Esophagus squamous epithelium (tissue), 5 donors: ENCODE measurements at regions not wholly inside any gene's neighbourhood (a gene's known extent, or its start where the extent isn't known, plus 50 kb on each side); places are given as distances from the start of the nearest gene placed in this dataset.
"Not testable (repeated sequence)": the region's sequence is repeated elsewhere in the genome, so short reads cannot be mapped to it uniquely, and the experiment has no call there.

ENCODE experiments used
- DNase-seq: peaks from one replicate; lab custom pipeline; 2025; lab: John Stamatoyannopoulos, UW
- H3K27ac ChIP-seq, 4 donors: fragments of 200-600 bp; sonication (generic); one replicate each; pipeline ENCODE4 v1.5.1; 2016 to 2019; ENCODE audit warnings: mild to moderate bottlenecking in 1 of 4
- H3K27me3 ChIP-seq, 4 donors: fragments of 200-600 bp; sonication (generic); 1 replicate in 3 of 4; 2 replicates in 1 of 4; pipeline versions ENCODE4 v1.5.1 to v1.6.0; 2017 to 2021; ENCODE audit warnings: antibody characterized with exemption in 1 of 4
- H3K36me3 ChIP-seq, 3 donors: fragments of 200-600 bp; sonication (generic); one replicate each; pipeline ENCODE4 v1.5.1; 2016 to 2019
- H3K4me1 ChIP-seq, 3 donors: fragments of 200-600 bp; sonication (generic); one replicate each; pipeline ENCODE4 v1.5.1; 2017 to 2019
- H3K4me3 ChIP-seq, 4 donors: fragments of 200-600 bp; sonication (generic); 1 replicate in 3 of 4; 2 replicates in 1 of 4; pipeline ENCODE4 v1.5.1; 2016 to 2019; ENCODE audit warnings: mild to moderate bottlenecking in 2 of 4, moderate library complexity in 1 of 4
- H3K9me3 ChIP-seq, 3 donors: fragments of 200-600 bp; sonication (generic); one replicate each; pipeline ENCODE4 v1.5.1; 2016 to 2019
- POLR2A ChIP-seq, 4 donors: fragments of 450-650 bp; IDR thresholded peaks; one replicate each; pipeline ENCODE4 v1.6.1; 2017; ENCODE audit warnings: antibody characterized with exemption in 4 of 4, mild to moderate bottlenecking in 4 of 4, moderate library complexity in 3 of 4
- WGBS, 2 donors: methylation state at CpG; one replicate each; pipeline ENCODE4 v1.1.5; 2018; 5-methylcytosine and 5-hydroxymethylcytosine counted together
- intact Hi-C: fragments of 100-400 bp; cut with DNase I; formaldehyde crosslinking; loops from one replicate; pipeline ENCODE4 v1.15.0; 2022
- TF ChIP-seq, protein P1 (sequence below), 6 experiments: fragments of 450-650 bp in 4 of 6; fragments of 200-600 bp in 2 of 6; sonication (generic) in 2 of 6; IDR thresholded peaks; one replicate each; pipeline ENCODE4 v1.5.1; 2016 to 2019; ENCODE audit warnings: antibody characterized with exemption in 6 of 6, mild to moderate bottlenecking in 4 of 6, moderate library complexity in 4 of 6
- donor health status: DM: yes; HTN: yes; CAD: no.

DNA sequence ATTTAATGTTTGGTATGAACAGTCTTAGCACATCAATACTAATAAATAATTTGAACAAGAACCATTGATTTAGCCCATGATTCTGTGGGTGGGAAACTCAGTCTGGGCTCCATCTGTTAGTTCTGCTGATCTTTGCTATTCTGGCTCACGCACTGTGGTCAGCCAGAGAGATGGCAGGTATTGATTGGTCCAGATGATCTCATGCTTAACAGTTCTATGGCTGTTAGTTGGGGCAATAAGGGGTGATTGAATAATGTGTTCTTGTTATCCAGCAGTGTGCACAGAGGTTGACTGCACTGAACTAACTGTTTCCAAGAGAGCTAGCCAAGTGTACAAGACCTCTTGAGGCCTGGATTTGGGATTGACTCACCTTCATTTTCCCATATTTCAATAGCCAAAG lies 824.3 kb downstream of the SEMA5A start:
- no peaks in the 10 kb centered on the region for H3K9me3 ChIP-seq
- no peaks in the 10 kb centered on the region for H3K36me3 ChIP-seq
- H3K4me3 ChIP-seq = no peak overlapping the region
- H3K27me3 ChIP-seq = no peaks in the 10 kb centered on the region
- intact Hi-C loops = no loop called here
- no peaks in the 10 kb centered on the region for H3K4me1 ChIP-seq
- 67 to 71% methylated on average over 1 of the region's 1 CpG for WGBS, 2 donors
- H3K27ac ChIP-seq = no peak overlapping the region
- TF ChIP-seq POLR2A (IDR thresholded peaks at IDR 0.05) = no peak
- TF ChIP-seq, protein P1, sequence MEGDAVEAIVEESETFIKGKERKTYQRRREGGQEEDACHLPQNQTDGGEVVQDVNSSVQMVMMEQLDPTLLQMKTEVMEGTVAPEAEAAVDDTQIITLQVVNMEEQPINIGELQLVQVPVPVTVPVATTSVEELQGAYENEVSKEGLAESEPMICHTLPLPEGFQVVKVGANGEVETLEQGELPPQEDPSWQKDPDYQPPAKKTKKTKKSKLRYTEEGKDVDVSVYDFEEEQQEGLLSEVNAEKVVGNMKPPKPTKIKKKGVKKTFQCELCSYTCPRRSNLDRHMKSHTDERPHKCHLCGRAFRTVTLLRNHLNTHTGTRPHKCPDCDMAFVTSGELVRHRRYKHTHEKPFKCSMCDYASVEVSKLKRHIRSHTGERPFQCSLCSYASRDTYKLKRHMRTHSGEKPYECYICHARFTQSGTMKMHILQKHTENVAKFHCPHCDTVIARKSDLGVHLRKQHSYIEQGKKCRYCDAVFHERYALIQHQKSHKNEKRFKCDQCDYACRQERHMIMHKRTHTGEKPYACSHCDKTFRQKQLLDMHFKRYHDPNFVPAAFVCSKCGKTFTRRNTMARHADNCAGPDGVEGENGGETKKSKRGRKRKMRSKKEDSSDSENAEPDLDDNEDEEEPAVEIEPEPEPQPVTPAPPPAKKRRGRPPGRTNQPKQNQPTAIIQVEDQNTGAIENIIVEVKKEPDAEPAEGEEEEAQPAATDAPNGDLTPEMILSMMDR (IDR thresholded peaks at IDR 0.05) = no peak
- DNase-seq = no peak

DNA sequence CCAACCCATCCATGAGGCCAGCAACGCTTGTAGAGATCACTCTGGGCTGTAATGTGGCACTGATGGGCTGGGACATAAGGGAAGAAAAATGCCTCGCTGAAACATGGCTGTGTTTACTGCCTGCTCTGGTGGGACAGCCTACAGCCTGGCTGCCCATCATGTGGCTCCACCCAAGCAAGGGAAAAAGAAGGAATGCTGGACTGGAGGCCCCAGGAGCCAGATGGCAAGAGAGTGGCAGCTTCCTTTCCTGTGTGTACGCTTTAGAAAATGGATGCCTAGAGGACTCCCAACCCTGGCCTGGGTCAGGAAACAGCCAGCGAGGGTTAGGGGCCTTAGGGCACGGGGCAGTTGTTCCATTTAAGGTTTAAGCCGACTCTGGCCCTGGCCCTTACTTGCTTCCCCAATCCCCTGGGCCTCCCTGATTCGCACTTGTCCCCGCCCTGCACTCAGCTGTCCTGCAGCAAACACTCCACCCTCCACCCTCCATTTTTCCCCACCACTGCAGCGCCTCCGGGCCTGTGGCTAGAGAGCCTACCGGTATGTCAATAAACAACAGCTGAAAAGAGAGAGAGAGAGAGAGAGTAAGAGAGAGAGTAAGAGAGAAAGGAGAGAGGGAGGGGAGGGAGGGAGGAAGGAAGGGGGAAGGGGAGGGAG lies 819.4 kb downstream of the SEMA5A start:
- H3K36me3 ChIP-seq = no peaks in the 10 kb centered on the region
- 73 to 76% methylated on average over 5 to 6 of the region's 11 CpGs for WGBS, 2 donors
- no peak for DNase-seq
- no peak overlapping the region for H3K27ac ChIP-seq
- H3K27me3 ChIP-seq = no peaks in the 10 kb centered on the region
- H3K4me1 ChIP-seq = no peaks in the 10 kb centered on the region
- H3K9me3 ChIP-seq = no peaks in the 10 kb centered on the region
- no peak overlapping the region for H3K4me3 ChIP-seq
- TF ChIP-seq, protein P1 (IDR thresholded peaks at IDR 0.05) = no peak
- no peak for TF ChIP-seq POLR2A (IDR thresholded peaks at IDR 0.05)
- intact Hi-C loops = no loop called here

DNA sequence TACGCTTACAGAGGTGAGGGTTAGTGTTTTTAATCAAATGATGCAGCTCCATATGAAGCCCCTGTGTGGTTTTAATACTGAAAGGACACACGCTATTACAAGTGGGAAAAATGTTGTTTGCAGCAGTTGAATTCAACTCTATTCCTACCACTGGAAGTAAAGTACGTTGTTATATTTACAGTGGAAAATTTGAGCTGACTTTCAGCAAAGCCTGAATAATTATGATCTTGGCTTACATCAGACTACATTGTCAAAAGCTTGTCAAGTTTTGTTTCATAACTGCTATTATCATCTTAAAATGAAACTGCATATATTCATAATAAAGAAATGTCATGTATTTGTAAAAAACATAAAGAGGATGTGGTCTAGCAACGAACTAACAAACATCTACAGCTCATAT lies 818.5 kb downstream of the SEMA5A start:
- no peak for DNase-seq
- WGBS, 2 donors = 52 to 53% methylated on average over 4 of the region's 4 CpGs
- H3K27ac ChIP-seq = no peak overlapping the region
- TF ChIP-seq, protein P1 (IDR thresholded peaks at IDR 0.05) = no peak
- TF ChIP-seq POLR2A (IDR thresholded peaks at IDR 0.05) = no peak
- no peaks in the 10 kb centered on the region for H3K4me1 ChIP-seq
- H3K27me3 ChIP-seq = no peaks in the 10 kb centered on the region
- H3K4me3 ChIP-seq = no peak overlapping the region
- intact Hi-C loops = no loop called here
- no peaks in the 10 kb centered on the region for H3K9me3 ChIP-seq
- no peaks in the 10 kb centered on the region for H3K36me3 ChIP-seq

DNA sequence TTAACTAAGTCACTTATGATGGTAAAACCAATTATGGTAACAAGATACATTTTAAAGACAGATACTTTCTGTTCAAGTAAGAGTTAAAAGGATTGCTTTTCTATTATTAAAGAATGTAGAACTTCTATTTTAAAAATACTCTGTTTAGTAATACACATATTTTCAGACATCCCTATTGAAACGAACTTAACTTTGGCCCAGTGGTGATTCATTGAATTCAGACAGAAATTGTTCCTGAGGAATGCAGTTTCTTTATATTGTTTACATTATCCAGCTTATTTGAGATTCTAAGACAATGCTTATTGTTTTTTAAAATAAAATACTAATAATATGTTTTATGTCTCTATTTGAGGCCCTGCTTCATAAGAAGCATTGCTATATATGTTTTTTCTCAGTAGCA lies 816.4 kb downstream of the SEMA5A start:
- no peaks in the 10 kb centered on the region for H3K9me3 ChIP-seq
- intact Hi-C loops = no loop called here
- DNase-seq = no peak
- no peaks in the 10 kb centered on the region for H3K4me1 ChIP-seq
- no peak for TF ChIP-seq POLR2A (IDR thresholded peaks at IDR 0.05)
- TF ChIP-seq, protein P1 (IDR thresholded peaks at IDR 0.05) = no peak
- whole genome bisulfite sequencing, 2 donors = 24 to 25% methylated on average over 1 of the region's 1 CpG
- no peak overlapping the region for H3K27ac ChIP-seq
- no peaks in the 10 kb centered on the region for H3K27me3 ChIP-seq
- no peak overlapping the region for H3K4me3 ChIP-seq
- H3K36me3 ChIP-seq = no peaks in the 10 kb centered on the region

DNA sequence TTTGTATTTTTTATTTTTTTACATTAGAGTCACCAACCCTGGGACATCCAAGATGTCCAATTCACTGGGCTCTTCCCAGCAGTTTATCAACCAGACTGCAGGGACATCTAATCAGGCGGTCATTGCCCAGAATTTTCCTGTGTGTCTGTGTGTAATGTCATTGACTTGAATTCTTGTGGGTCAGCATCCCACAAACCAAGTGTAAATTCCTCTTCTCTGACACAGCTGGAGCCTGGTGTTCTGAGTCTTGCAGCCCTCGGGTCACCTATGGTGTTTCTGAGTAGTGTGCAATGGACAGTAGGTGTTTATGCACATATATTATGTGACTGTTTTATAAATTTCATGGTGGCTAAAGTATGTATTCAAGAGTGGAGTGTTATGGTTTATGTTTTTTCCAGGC lies 815.7 kb downstream of the SEMA5A start:
- intact Hi-C loops = no loop called here
- Histone ChIP-seq H3K9me3 (no peaks in the 10 kb centered on the region), H3K27ac (no peak overlapping the region), H3K36me3 (no peaks in the 10 kb centered on the region), H3K27me3 (no peaks in the 10 kb centered on the region), H3K4me1 (no peaks in the 10 kb centered on the region), H3K4me3 (no peak overlapping the region)
- 90% methylated on average over 2 of the region's 2 CpGs for WGBS, 2 donors
- DNase-seq = no peak
- TF ChIP-seq, protein P1 (IDR thresholded peaks at IDR 0.05) = no peak
- no peak for TF ChIP-seq POLR2A (IDR thresholded peaks at IDR 0.05)

DNA sequence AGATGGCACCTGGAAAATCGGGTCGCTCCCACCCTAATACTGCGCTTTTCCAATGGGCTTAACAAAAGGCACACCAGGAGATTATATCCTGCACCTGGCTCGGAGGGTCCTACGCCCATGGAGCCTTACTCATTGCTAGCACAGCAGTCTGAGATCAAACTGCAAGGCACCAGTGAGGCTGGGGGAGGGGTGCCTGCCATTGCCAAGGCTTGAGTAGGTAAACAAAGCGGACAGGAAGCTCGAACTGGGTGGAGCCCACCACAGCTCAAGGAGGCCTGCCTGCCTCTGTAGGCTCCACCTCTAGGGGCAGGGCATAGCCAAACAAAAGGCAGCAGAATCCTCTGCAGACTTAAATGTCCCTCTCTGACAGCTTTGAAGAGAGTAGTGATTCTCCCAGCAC lies 814.8 kb downstream of the SEMA5A start:
- H3K4me1 ChIP-seq, intact Hi-C loops, H3K36me3 ChIP-seq, DNase-seq, H3K27ac ChIP-seq, H3K4me3 ChIP-seq, H3K27me3 ChIP-seq, H3K9me3 ChIP-seq: not testable (repeated sequence)
- WGBS, 2 donors = 77 to 79% methylated on average over 5 to 7 of the region's 7 CpGs
